Transverse colon (tissue), 3 donors: ENCODE measurements at regions not wholly inside any gene's neighbourhood (a gene's known extent, or its start where the extent isn't known, plus 50 kb on each side); places are given as distances from the start of the nearest gene placed in this dataset.

Source experiments
- EP300 ChIP-seq: sonication (generic); formaldehyde crosslinking; IDR thresholded peaks from one replicate; pipeline ENCODE4 v1.6.1; 2017; ENCODE audit warnings: antibody characterized with exemption, low read depth
- POLR2A ChIP-seq: fragments of 450-650 bp; IDR thresholded peaks from one replicate; pipeline ENCODE4 v1.6.1; 2016; ENCODE audit warnings: antibody characterized with exemption, mild to moderate bottlenecking, moderate library complexity
- TF ChIP-seq, protein P1 (sequence below), 5 experiments: fragments of 200-600 bp in 3 of 5; fragments of 450-650 bp in 2 of 5; sonication (generic) in 3 of 5; IDR thresholded peaks; 1 replicate in 2 of 5; 2 replicates in 3 of 5; pipeline ENCODE4 v1.5.1; 2016 to 2017; ENCODE audit warnings: antibody characterized with exemption in 5 of 5, inconsistent platforms in 3 of 5, mild to moderate bottlenecking in 2 of 5, moderate library complexity in 1 of 5

- TF ChIP-seq, protein P1, sequence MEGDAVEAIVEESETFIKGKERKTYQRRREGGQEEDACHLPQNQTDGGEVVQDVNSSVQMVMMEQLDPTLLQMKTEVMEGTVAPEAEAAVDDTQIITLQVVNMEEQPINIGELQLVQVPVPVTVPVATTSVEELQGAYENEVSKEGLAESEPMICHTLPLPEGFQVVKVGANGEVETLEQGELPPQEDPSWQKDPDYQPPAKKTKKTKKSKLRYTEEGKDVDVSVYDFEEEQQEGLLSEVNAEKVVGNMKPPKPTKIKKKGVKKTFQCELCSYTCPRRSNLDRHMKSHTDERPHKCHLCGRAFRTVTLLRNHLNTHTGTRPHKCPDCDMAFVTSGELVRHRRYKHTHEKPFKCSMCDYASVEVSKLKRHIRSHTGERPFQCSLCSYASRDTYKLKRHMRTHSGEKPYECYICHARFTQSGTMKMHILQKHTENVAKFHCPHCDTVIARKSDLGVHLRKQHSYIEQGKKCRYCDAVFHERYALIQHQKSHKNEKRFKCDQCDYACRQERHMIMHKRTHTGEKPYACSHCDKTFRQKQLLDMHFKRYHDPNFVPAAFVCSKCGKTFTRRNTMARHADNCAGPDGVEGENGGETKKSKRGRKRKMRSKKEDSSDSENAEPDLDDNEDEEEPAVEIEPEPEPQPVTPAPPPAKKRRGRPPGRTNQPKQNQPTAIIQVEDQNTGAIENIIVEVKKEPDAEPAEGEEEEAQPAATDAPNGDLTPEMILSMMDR (IDR thresholded peaks at IDR 0.05), result no peak
- TF ChIP-seq POLR2A (no peak), EP300 (no peak)
Measured at GRCh38 chr9:18163146-18163545, 310.8 kb upstream of the ADAMTSL1 start.
